Trophoblast cell (in vitro differentiated cells and primary cell): ENCODE measurements at regions not wholly inside any gene's neighbourhood (a gene's known extent, or its start where the extent isn't known, plus 50 kb on each side); places are given as distances from the start of the nearest gene placed in this dataset.
A peak's percentile ranks its signal among the peaks of the same experiment; 100 is the strongest.
"Not testable (repeated sequence)": the region's sequence is repeated elsewhere in the genome, so short reads cannot be mapped to it uniquely, and the experiment has no call there.

Experiments
- DNase-seq, 2 donors: peaks; one replicate each; pipeline ENCODE4 v3.0.0-alpha.2; 2016
- H2AFZ ChIP-seq: 2 replicates; pipeline ENCODE4 v1.6.1; 2013; ENCODE audit warnings: low read length, moderate library complexity, mild to moderate bottlenecking; ENCODE audit not compliant: insufficient read depth, poor library complexity
- H2AK5ac ChIP-seq: 2 replicates; pipeline ENCODE4 v1.6.1; 2013; ENCODE audit warnings: mild to moderate bottlenecking, low read length
- H2BK120ac ChIP-seq: 2 replicates; pipeline ENCODE4 v1.6.1; 2013; ENCODE audit warnings: low read length, mild to moderate bottlenecking, moderate library complexity; ENCODE audit not compliant: insufficient read depth, poor library complexity
- H2BK12ac ChIP-seq: 2 replicates; pipeline ENCODE4 v1.6.1; 2013; ENCODE audit warnings: mild to moderate bottlenecking, low read length, moderate library complexity
- H2BK5ac ChIP-seq: 2 replicates; pipeline ENCODE4 v1.6.1; 2013; ENCODE audit warnings: low read length, low read depth, moderate library complexity, mild to moderate bottlenecking; ENCODE audit not compliant: poor library complexity
- H3K14ac ChIP-seq: 2 replicates; pipeline ENCODE4 v1.6.1; 2013; ENCODE audit warnings: mild to moderate bottlenecking, low read length
- H3K18ac ChIP-seq: 2 replicates; pipeline ENCODE4 v1.6.1; 2013; ENCODE audit warnings: mild to moderate bottlenecking, low read length
- H3K23ac ChIP-seq: 2 replicates; pipeline ENCODE4 v1.6.1; 2013; ENCODE audit warnings: low read length
- H3K27ac ChIP-seq: 2 replicates; pipeline ENCODE4 v1.5.1; 2013; ENCODE audit warnings: low read depth, mild to moderate bottlenecking, inconsistent platforms, low read length, moderate library complexity
- H3K27me3 ChIP-seq: 2 replicates; pipeline ENCODE4 v1.6.1; 2013; ENCODE audit warnings: inconsistent platforms, mild to moderate bottlenecking, low read length, moderate library complexity; ENCODE audit not compliant: insufficient read depth
- H3K36me3 ChIP-seq, 2 experiments: 1 replicate in 1 of 2; 2 replicates in 1 of 2; pipeline ENCODE4 v1.6.1; 2013; ENCODE audit warnings: low read length in 2 of 2, mild to moderate bottlenecking in 2 of 2, moderate library complexity in 1 of 2; ENCODE audit not compliant: insufficient read depth in 2 of 2, control insufficient read depth in 1 of 2
- H3K4ac ChIP-seq: 2 replicates; pipeline ENCODE4 v1.6.1; 2013; ENCODE audit warnings: low read depth, mild to moderate bottlenecking, low read length, moderate library complexity
- H3K4me1 ChIP-seq, 2 experiments: 1 replicate in 1 of 2; 2 replicates in 1 of 2; pipeline ENCODE4 v1.6.1; 2013; ENCODE audit warnings: low read length in 2 of 2, mild to moderate bottlenecking in 2 of 2, moderate library complexity in 1 of 2; ENCODE audit not compliant: insufficient read depth in 2 of 2, control insufficient read depth in 1 of 2
- H3K4me2 ChIP-seq: 2 replicates; pipeline ENCODE4 v1.6.1; 2013; ENCODE audit warnings: inconsistent platforms, mild to moderate bottlenecking, low read length, moderate library complexity
- H3K4me3 ChIP-seq: 2 replicates; pipeline ENCODE4 v1.5.1; 2013; ENCODE audit warnings: mild to moderate bottlenecking, low read depth, low read length, inconsistent platforms
- H3K79me1 ChIP-seq: one replicate; pipeline ENCODE4 v1.6.1; 2013; ENCODE audit warnings: low read length
- H3K79me2 ChIP-seq: 2 replicates; pipeline ENCODE4 v1.6.1; 2013; ENCODE audit warnings: low read length, mild to moderate bottlenecking; ENCODE audit not compliant: control insufficient read depth, insufficient read depth, poor library complexity
- H3K9ac ChIP-seq: 2 replicates; pipeline ENCODE4 v1.6.1; 2013; ENCODE audit warnings: mild to moderate bottlenecking, low read length
- H3K9me3 ChIP-seq: 2 replicates; pipeline ENCODE4 v1.6.1; 2013; ENCODE audit warnings: low read depth, mild to moderate bottlenecking, control low read depth, inconsistent platforms, low read length; ENCODE audit not compliant: insufficient read depth
- H4K12ac ChIP-seq: 2 replicates; pipeline ENCODE4 v1.6.1; 2013; ENCODE audit warnings: low read depth, mild to moderate bottlenecking, low read length, moderate library complexity
- H4K8ac ChIP-seq: 2 replicates; pipeline ENCODE4 v1.6.1; 2013; ENCODE audit warnings: low read depth, mild to moderate bottlenecking, low read length, moderate library complexity
- H4K91ac ChIP-seq: one replicate; pipeline ENCODE4 v1.6.1; 2013; ENCODE audit warnings: low read depth, mild to moderate bottlenecking, low read length, moderate library complexity
- WGBS: extraction: QIAGEN DNeasy Blood & Tissue Kit; methylation state at CpG from one replicate; pipeline ENCODE4 v1.1.7; 2013; ENCODE audit warnings: missing lambda C conversion rate; ENCODE audit not compliant: insufficient read length, insufficient coverage; ENCODE audit errors: extremely low coverage; 5-methylcytosine and 5-hydroxymethylcytosine counted together

DNA sequence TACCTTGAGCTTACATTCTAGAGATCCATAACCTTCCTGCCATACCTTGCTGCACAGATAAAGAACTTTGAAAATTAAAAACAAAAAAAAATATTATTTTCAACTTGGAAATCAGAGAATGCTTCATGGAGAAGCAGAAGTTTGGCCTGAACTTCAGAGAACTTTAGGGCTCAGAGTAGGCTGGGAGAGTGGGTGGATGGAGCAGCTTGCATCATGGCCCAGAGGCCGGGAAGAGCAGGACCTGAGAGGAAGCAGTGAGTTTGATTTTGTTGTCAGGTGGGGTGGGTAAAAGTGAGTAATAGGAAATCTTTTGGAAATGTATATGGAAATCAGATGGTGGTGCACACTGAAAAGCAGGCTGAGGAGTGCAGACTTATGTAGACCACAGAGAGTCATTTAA is 228.5 kb upstream of the KRR1 start:
- H4K12ac ChIP-seq, result no peak overlapping the region
- no peaks in the 10 kb centered on the region for H3K27me3 ChIP-seq
- no peak overlapping the region for H3K23ac ChIP-seq
- H3K4me2 ChIP-seq, result no peak overlapping the region
- H4K91ac ChIP-seq, result no peak overlapping the region
- H2BK5ac ChIP-seq, result no peak overlapping the region
- no peak for DNase-seq
- no peaks in the 10 kb centered on the region for H3K36me3 ChIP-seq
- no peaks in the 10 kb centered on the region for H3K79me1 ChIP-seq
- H3K4ac ChIP-seq, result no peak overlapping the region
- WGBS, result no CpG with 5 or more reads among the region's 1 CpG
- no peak overlapping the region for H2BK12ac ChIP-seq
- no peaks in the 10 kb centered on the region for H3K79me2 ChIP-seq
- H3K14ac ChIP-seq, result no peak overlapping the region
- H3K4me1 ChIP-seq, result peaks cover 2 to 12% of the 10 kb centered on the region in 2 experiments
- no peak overlapping the region for H3K27ac ChIP-seq
- no peak overlapping the region for H4K8ac ChIP-seq
- no peak overlapping the region for H2AK5ac ChIP-seq
- no peak overlapping the region for H3K4me3 ChIP-seq
- H3K9me3 ChIP-seq, result no peaks in the 10 kb centered on the region
- no peak overlapping the region for H2AFZ ChIP-seq
- no peak overlapping the region for H3K9ac ChIP-seq
- H2BK120ac ChIP-seq, result no peak overlapping the region
- H3K18ac ChIP-seq, result no peak overlapping the region

GRCh38 chr12:75739098-75739497 is 227.7 kb upstream of the KRR1 start:
- not testable (repeated sequence) for H3K23ac ChIP-seq, H2BK120ac ChIP-seq, H3K27me3 ChIP-seq, H3K79me1 ChIP-seq, H2AK5ac ChIP-seq, H4K8ac ChIP-seq, H2BK12ac ChIP-seq, H3K27ac ChIP-seq, H4K91ac ChIP-seq, H3K4ac ChIP-seq, H3K4me2 ChIP-seq, H3K9me3 ChIP-seq, H3K14ac ChIP-seq, H2BK5ac ChIP-seq, H3K4me1 ChIP-seq, H2AFZ ChIP-seq, H3K18ac ChIP-seq, H3K36me3 ChIP-seq, H3K9ac ChIP-seq, H3K4me3 ChIP-seq, H3K79me2 ChIP-seq, H4K12ac ChIP-seq
- no CpG with 5 or more reads among the region's 2 CpGs for WGBS
- peak in 1 of 2 donors; percentile 13 for DNase-seq

- Histone ChIP-seq H3K9me3 (no peaks in the 10 kb centered on the region), H4K91ac (no peak overlapping the region), H3K4me2 (no peak overlapping the region), H3K23ac (no peak overlapping the region), H4K12ac (no peak overlapping the region), H2BK12ac (no peak overlapping the region), H3K27ac (no peak overlapping the region), H4K8ac (no peak overlapping the region), H2BK5ac (no peak overlapping the region), H3K4me3 (no peak overlapping the region), H3K79me2 (no peaks in the 10 kb centered on the region), H3K79me1 (no peaks in the 10 kb centered on the region), H3K4me1 (peaks cover 2 to 9% of the 10 kb centered on the region in 2 experiments), H3K14ac (no peak overlapping the region), H2AK5ac (no peak overlapping the region), H3K18ac (no peak overlapping the region), H3K9ac (no peak overlapping the region), H3K36me3 (no peaks in the 10 kb centered on the region), H2AFZ (no peak overlapping the region), H3K27me3 (no peaks in the 10 kb centered on the region), H3K4ac (no peak overlapping the region), H2BK120ac (no peak overlapping the region)
- DNase-seq, result no peak
- no CpG with 5 or more reads among the region's 2 CpGs for WGBS
These were observed 227.1 kb upstream of the KRR1 start for GRCh38 chr12:75738486-75738885.

GRCh38 chr12:75735853-75736252 is 224.4 kb upstream of the KRR1 start:
- H2BK120ac ChIP-seq, result no peak overlapping the region
- H4K8ac ChIP-seq, result no peak overlapping the region
- H3K18ac ChIP-seq, result no peak overlapping the region
- H3K14ac ChIP-seq, result no peak overlapping the region
- H2BK12ac ChIP-seq, result no peak overlapping the region
- H3K4me1 ChIP-seq, result peaks cover 2 to 9% of the 10 kb centered on the region in 2 experiments
- H3K4me3 ChIP-seq, result no peak overlapping the region
- no peak overlapping the region for H3K4me2 ChIP-seq
- H4K12ac ChIP-seq, result no peak overlapping the region
- H3K36me3 ChIP-seq, result no peaks in the 10 kb centered on the region
- H3K23ac ChIP-seq, result no peak overlapping the region
- no peak overlapping the region for H3K4ac ChIP-seq
- H3K27ac ChIP-seq, result no peak overlapping the region
- H3K79me2 ChIP-seq, result no peaks in the 10 kb centered on the region
- no peak for DNase-seq
- no peak overlapping the region for H2BK5ac ChIP-seq
- no peak overlapping the region for H3K9ac ChIP-seq
- H2AK5ac ChIP-seq, result no peak overlapping the region
- H3K79me1 ChIP-seq, result no peaks in the 10 kb centered on the region
- H3K27me3 ChIP-seq, result no peaks in the 10 kb centered on the region
- no peak overlapping the region for H4K91ac ChIP-seq
- WGBS, result no CpG with 5 or more reads among the region's 1 CpG
- no peaks in the 10 kb centered on the region for H3K9me3 ChIP-seq
- no peak overlapping the region for H2AFZ ChIP-seq
